ENCODE measurements at regions not wholly inside any gene's neighbourhood (a gene's known extent, or its start where the extent isn't known, plus 50 kb on each side); places are given as distances from the start of the nearest gene placed in this dataset.

DNA sequence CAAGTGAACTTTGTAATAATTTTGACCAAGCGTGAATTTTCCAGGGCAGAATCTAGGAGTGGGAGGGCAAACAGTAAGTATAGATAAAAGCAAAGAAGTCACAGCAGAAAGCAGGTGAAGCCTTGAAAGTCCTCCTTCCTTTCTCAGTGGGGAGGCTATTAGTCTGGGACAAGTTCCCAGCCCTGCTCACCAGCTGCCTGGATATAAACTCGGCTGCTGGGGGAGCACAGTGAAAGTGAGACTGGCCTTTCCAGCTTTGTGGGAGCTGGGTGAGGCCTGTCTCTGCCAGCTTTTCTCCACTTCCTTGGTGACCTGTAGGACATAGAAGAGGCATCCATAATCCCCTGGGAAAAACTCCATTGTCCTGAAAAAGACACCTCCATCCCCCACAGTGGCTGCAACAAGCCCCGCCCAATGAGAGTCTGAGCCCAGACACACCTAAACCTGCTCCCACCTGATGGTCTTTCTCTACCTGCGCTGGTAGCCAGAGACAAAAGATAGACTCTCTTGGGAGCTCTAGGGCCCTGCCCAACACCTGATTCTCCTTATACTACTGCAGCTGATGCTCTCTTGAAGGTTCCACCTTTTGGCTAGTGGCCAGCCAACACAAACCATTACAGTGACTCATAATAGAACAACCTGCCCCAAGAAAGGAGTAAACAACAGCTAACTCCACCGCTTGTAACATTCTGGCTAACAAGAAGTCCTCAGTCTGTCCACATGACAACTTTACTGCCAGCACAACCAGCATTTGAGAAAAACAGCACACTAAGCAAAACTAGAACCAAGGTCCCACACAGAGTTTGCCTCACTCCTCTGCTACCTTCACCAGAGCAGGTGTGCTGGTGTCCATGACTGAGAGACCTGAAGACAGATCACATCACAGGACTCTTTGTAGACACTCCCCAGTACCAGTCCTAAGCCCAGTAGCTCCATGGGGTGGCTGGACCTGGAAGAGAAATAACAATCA, 252.2 kb upstream of the SLITRK6 start:
- no peaks in the 10 kb centered on the region for H3K36me3 ChIP-seq (ENCODE audit: control insufficient read depth in 1 of 2, insufficient read depth in 2 of 2, low read length in 2 of 2)
- no peaks in the 10 kb centered on the region for H3K27me3 ChIP-seq (ENCODE audit: insufficient read depth, low read length)
- no peaks in the 10 kb centered on the region for H3K9me2 ChIP-seq (ENCODE audit: insufficient read depth)
- ChIA-PET RAD21 (ENCODE audit: low non-redundant PET in 1 of 2, low total read pairs in 2 of 2, uncharacterized antibody in 2 of 2, unreplicated experiment in 2 of 2) (no interaction called here), CTCF (no interaction called here), POLR2A (no interaction called here)
- H3K4me1 ChIP-seq (ENCODE audit: control insufficient read depth in 1 of 2, insufficient read depth in 2 of 2, low read length in 2 of 2) = peaks cover 8 to 9% of the 10 kb centered on the region in 2 experiments; a peak in 3 of 4 replicates
- TF ChIP-seq, protein P1, sequence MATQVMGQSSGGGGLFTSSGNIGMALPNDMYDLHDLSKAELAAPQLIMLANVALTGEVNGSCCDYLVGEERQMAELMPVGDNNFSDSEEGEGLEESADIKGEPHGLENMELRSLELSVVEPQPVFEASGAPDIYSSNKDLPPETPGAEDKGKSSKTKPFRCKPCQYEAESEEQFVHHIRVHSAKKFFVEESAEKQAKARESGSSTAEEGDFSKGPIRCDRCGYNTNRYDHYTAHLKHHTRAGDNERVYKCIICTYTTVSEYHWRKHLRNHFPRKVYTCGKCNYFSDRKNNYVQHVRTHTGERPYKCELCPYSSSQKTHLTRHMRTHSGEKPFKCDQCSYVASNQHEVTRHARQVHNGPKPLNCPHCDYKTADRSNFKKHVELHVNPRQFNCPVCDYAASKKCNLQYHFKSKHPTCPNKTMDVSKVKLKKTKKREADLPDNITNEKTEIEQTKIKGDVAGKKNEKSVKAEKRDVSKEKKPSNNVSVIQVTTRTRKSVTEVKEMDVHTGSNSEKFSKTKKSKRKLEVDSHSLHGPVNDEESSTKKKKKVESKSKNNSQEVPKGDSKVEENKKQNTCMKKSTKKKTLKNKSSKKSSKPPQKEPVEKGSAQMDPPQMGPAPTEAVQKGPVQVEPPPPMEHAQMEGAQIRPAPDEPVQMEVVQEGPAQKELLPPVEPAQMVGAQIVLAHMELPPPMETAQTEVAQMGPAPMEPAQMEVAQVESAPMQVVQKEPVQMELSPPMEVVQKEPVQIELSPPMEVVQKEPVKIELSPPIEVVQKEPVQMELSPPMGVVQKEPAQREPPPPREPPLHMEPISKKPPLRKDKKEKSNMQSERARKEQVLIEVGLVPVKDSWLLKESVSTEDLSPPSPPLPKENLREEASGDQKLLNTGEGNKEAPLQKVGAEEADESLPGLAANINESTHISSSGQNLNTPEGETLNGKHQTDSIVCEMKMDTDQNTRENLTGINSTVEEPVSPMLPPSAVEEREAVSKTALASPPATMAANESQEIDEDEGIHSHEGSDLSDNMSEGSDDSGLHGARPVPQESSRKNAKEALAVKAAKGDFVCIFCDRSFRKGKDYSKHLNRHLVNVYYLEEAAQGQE (IDR thresholded peaks at IDR 0.05; ENCODE audit: low read depth) = no peak
- TF ChIP-seq SRF (IDR thresholded peaks at IDR 0.05; ENCODE audit: low read depth) (no peak), EGR1 (IDR thresholded peaks at IDR 0.05; ENCODE audit: low read depth) (no peak), CBX3 (IDR thresholded peaks at IDR 0.05; ENCODE audit: low read depth) (no peak), RAD21 (IDR thresholded peaks at IDR 0.05; ENCODE audit: low read depth) (no peak), ZNF274 (IDR thresholded peaks at IDR 0.05; ENCODE audit: low read depth, low read length) (no peak), JUND (IDR thresholded peaks at IDR 0.05) (no peak), CEBPB (IDR thresholded peaks at IDR 0.05; ENCODE audit: low read depth) (no peak), EZH2 (IDR thresholded peaks at IDR 0.05) (no peak), SIN3A (IDR thresholded peaks at IDR 0.05; ENCODE audit: low read depth) (no peak), ZFX (IDR thresholded peaks at IDR 0.05) (no peak), TCF7L2 (IDR thresholded peaks at IDR 0.05; ENCODE audit: borderline replicate concordance, extremely low read depth, insufficient read depth, insufficient read length) (no peak)
- TF ChIP-seq, protein P2, sequence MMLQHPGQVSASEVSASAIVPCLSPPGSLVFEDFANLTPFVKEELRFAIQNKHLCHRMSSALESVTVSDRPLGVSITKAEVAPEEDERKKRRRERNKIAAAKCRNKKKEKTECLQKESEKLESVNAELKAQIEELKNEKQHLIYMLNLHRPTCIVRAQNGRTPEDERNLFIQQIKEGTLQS (IDR thresholded peaks at IDR 0.05) = no peak
- H3K79me2 ChIP-seq (ENCODE audit: insufficient read depth, low read length) = no peaks in the 10 kb centered on the region
- DNase-seq (ENCODE audit: low read depth, low spot score) (no peak), ATAC-seq (peak; percentile 27; the same call in 1 of the 2 replicates)
- H4K20me1 ChIP-seq (ENCODE audit: insufficient read depth) = no peaks in the 10 kb centered on the region
- H3K9me3 ChIP-seq (ENCODE audit: control insufficient read depth in 1 of 2, insufficient read depth in 1 of 2, low read depth in 1 of 2, low read length in 2 of 2) = peaks cover 0 to 4% of the 10 kb centered on the region in 2 experiments; a peak in 1 of 4 replicates
- no peak overlapping the region for H3K9ac ChIP-seq (ENCODE audit: low read length)
- H2AFZ ChIP-seq (ENCODE audit: low read depth, low read length, poor library complexity, severe bottlenecking) = no peak overlapping the region
- peak overlapping the region; percentile 28; the same call in 1 of the 2 replicates for H3K4me2 ChIP-seq (ENCODE audit: low read length)
- H3K4me3 ChIP-seq (replicated peaks in 1 of 2; ENCODE audit: low read depth in 1 of 2, low read length in 2 of 2) = no peak overlapping the region
- no peak overlapping the region for H3K27ac ChIP-seq (ENCODE audit: low read depth, low read length)
- intact Hi-C loops (cut with micrococcal nuclease) = no loop called here
- BruUV-seq (replicated peaks) = no TSS peak

All from HCT116 (cell line).